NB4 (cell line): ENCODE measurements at regions not wholly inside any gene's neighbourhood (a gene's known extent, or its start where the extent isn't known, plus 50 kb on each side); places are given as distances from the start of the nearest gene placed in this dataset.

Experiments used
- POLR2A ChIP-seq: IDR thresholded peaks from 2 replicates; pipeline ENCODE4 v1.6.1; 2011; ENCODE audit warnings: mild to moderate bottlenecking; ENCODE audit not compliant: insufficient read length; ENCODE audit errors: extremely low read depth
- TF ChIP-seq, protein P1 (sequence below): IDR thresholded peaks from one replicate; pipeline ENCODE4 v1.5.1; 2012; ENCODE audit warnings: low read depth, low read length
- TF ChIP-seq, protein P2 (sequence below): IDR thresholded peaks from 2 replicates; pipeline ENCODE4 v1.6.1; 2011; ENCODE audit warnings: low read depth, low read length

DNA sequence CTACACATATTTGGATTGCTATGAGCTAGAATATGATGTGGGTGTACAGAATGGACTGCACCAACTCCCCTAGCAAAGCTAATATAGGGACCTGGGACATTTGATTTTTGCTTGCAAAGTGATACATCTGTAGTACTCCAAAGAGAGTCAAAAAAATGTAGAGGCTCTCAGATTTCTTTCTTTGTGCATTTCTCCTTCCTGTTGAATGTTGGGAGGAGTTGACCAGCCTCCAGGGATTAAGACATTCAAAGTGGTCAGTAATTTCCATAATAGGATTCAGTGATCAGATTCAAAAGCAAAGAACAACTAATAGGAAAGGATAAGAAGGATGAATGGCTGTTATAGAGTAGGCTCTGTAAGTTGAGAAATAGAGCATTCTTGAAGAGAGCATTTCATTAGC lies 934.9 kb downstream of the KCNJ2 start:
- TF ChIP-seq, protein P1, sequence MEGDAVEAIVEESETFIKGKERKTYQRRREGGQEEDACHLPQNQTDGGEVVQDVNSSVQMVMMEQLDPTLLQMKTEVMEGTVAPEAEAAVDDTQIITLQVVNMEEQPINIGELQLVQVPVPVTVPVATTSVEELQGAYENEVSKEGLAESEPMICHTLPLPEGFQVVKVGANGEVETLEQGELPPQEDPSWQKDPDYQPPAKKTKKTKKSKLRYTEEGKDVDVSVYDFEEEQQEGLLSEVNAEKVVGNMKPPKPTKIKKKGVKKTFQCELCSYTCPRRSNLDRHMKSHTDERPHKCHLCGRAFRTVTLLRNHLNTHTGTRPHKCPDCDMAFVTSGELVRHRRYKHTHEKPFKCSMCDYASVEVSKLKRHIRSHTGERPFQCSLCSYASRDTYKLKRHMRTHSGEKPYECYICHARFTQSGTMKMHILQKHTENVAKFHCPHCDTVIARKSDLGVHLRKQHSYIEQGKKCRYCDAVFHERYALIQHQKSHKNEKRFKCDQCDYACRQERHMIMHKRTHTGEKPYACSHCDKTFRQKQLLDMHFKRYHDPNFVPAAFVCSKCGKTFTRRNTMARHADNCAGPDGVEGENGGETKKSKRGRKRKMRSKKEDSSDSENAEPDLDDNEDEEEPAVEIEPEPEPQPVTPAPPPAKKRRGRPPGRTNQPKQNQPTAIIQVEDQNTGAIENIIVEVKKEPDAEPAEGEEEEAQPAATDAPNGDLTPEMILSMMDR: no peak
- no peak for TF ChIP-seq POLR2A
- TF ChIP-seq, protein P2, sequence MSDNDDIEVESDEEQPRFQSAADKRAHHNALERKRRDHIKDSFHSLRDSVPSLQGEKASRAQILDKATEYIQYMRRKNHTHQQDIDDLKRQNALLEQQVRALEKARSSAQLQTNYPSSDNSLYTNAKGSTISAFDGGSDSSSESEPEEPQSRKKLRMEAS: no peak
